ENCODE measurements at regions not wholly inside any gene's neighbourhood (a gene's known extent, or its start where the extent isn't known, plus 50 kb on each side); places are given as distances from the start of the nearest gene placed in this dataset.

- DNase-seq: no peak
These were observed 272.2 kb upstream of the CFAP20DC start for GRCh38 chr3:59321881-59322540.

GRCh38 chr3:59320080-59320479 lies 270.3 kb upstream of the CFAP20DC start:
- DNase-seq: no peak

- DNase-seq: no peak
These were observed 269.6 kb upstream of the CFAP20DC start for GRCh38 chr3:59319442-59319841.

- DNase-seq: no peak
These were observed 269.1 kb upstream of the CFAP20DC start for GRCh38 chr3:59318881-59319280.

GRCh38 chr3:59317386-59317785 lies 267.6 kb upstream of the CFAP20DC start:
- DNase-seq: no peak

GRCh38 chr3:59316688-59317275 lies 267.0 kb upstream of the CFAP20DC start:
- DNase-seq: no peak

- peak in 1 of 4 experiments; percentile 2 for DNase-seq
These were observed 263.5 kb upstream of the CFAP20DC start for GRCh38 chr3:59313365-59313764.

- no peak for DNase-seq
These were observed 261.4 kb upstream of the CFAP20DC start for GRCh38 chr3:59311231-59311630.

GRCh38 chr3:59310736-59311135 lies 260.9 kb upstream of the CFAP20DC start:
- no peak for DNase-seq

GRCh38 chr3:59308684-59309083 lies 258.9 kb upstream of the CFAP20DC start:
- DNase-seq: no peak

- no peak for DNase-seq
These were observed 258.2 kb upstream of the CFAP20DC start for GRCh38 chr3:59308001-59308400.

GRCh38 chr3:59306436-59306835 lies 256.6 kb upstream of the CFAP20DC start:
- no peak for DNase-seq

- DNase-seq: no peak
These were observed 254.5 kb upstream of the CFAP20DC start for GRCh38 chr3:59304296-59304695.

- DNase-seq: no peak
These were observed 253.6 kb upstream of the CFAP20DC start for GRCh38 chr3:59303452-59303851.

- DNase-seq: no peak
These were observed 252.6 kb upstream of the CFAP20DC start for GRCh38 chr3:59302442-59302841.

GRCh38 chr3:59300733-59301132 lies 250.9 kb upstream of the CFAP20DC start:
- no peak for DNase-seq

- no peak for DNase-seq
These were observed 249.7 kb upstream of the CFAP20DC start for GRCh38 chr3:59299561-59299960.

GRCh38 chr3:59290358-59290757 lies 240.5 kb upstream of the CFAP20DC start:
- DNase-seq: no peak

GRCh38 chr3:59289831-59290230 lies 240.0 kb upstream of the CFAP20DC start:
- no peak for DNase-seq

- no peak for DNase-seq
These were observed 239.1 kb upstream of the CFAP20DC start for GRCh38 chr3:59288951-59289350.

GRCh38 chr3:59286791-59287531 lies 237.1 kb upstream of the CFAP20DC start:
- no peak for DNase-seq

GRCh38 chr3:59285560-59285959 lies 235.7 kb upstream of the CFAP20DC start:
- no peak for DNase-seq

GRCh38 chr3:59284926-59285325 lies 235.1 kb upstream of the CFAP20DC start:
- DNase-seq: no peak

- DNase-seq: no peak
These were observed 230.3 kb upstream of the CFAP20DC start for GRCh38 chr3:59280113-59280512.

Measured in activated naive CD4-positive, alpha-beta T cell (primary cell).